Neural crest cell (in vitro differentiated cells): ENCODE measurements at regions not wholly inside any gene's neighbourhood (a gene's known extent, or its start where the extent isn't known, plus 50 kb on each side); places are given as distances from the start of the nearest gene placed in this dataset.

Experiments
- DNase-seq: peaks from one replicate; pipeline ENCODE4 v3.0.0; 2021; ENCODE audit warnings: low read depth, mixed read lengths, low spot score
- H3K27ac Mint-ChIP-seq: one replicate; pipeline ENCODE4 v1.8.0; 2021; ENCODE audit warnings: mild to moderate bottlenecking, mixed read lengths; ENCODE audit not compliant: unreplicated experiment
- H3K27me3 Mint-ChIP-seq: 2 replicates; pipeline ENCODE4 v1.8.0; 2021; ENCODE audit warnings: low read depth, mild to moderate bottlenecking, mixed read lengths
- H3K36me3 Mint-ChIP-seq: 2 replicates; pipeline ENCODE4 v1.8.0; 2021; ENCODE audit warnings: low read depth, mild to moderate bottlenecking, mixed read lengths
- H3K4me1 Mint-ChIP-seq: 2 replicates; pipeline ENCODE4 v1.8.0; 2021; ENCODE audit warnings: mixed read lengths
- H3K4me3 Mint-ChIP-seq: one replicate; pipeline ENCODE4 v1.8.0; 2021; ENCODE audit warnings: mild to moderate bottlenecking, mixed read lengths
- H3K9me3 Mint-ChIP-seq: 2 replicates; pipeline ENCODE4 v1.8.0; 2021; ENCODE audit warnings: mixed read lengths
- TF ChIP-seq, protein P1 (sequence below): fragments of 200-600 bp; sonication (generic); conservative IDR thresholded peaks from 2 replicates; pipeline ENCODE4 v1.5.0; 2021; ENCODE audit warnings: antibody characterized with exemption, mild to moderate bottlenecking

DNA sequence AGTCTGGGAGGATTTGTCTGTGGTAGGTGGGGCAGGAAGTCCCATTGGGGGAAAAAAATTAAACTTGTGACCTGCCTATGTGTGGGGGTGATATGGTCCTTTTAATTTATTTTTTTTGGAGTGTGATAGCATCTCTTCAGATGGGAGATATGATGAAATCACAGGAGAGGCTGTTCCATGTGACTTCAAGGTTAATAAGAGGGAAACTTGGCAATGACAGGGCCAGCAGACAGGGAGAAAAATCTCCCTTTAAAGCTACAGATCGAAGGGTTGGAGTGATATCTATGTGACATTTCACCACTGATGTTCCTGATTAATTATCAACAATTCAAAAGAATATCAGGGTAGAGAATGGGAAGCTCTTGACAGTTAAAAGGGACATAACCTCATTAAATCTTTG, 886.9 kb downstream of the TUSC7 start:
- H3K27me3 Mint-ChIP-seq: no peaks in the 10 kb centered on the region
- peaks cover 13% of the 10 kb centered on the region for H3K4me1 Mint-ChIP-seq
- TF ChIP-seq, protein P1, sequence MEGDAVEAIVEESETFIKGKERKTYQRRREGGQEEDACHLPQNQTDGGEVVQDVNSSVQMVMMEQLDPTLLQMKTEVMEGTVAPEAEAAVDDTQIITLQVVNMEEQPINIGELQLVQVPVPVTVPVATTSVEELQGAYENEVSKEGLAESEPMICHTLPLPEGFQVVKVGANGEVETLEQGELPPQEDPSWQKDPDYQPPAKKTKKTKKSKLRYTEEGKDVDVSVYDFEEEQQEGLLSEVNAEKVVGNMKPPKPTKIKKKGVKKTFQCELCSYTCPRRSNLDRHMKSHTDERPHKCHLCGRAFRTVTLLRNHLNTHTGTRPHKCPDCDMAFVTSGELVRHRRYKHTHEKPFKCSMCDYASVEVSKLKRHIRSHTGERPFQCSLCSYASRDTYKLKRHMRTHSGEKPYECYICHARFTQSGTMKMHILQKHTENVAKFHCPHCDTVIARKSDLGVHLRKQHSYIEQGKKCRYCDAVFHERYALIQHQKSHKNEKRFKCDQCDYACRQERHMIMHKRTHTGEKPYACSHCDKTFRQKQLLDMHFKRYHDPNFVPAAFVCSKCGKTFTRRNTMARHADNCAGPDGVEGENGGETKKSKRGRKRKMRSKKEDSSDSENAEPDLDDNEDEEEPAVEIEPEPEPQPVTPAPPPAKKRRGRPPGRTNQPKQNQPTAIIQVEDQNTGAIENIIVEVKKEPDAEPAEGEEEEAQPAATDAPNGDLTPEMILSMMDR: no peak
- no peak overlapping the region for H3K4me3 Mint-ChIP-seq
- H3K27ac Mint-ChIP-seq: no peak overlapping the region
- no peaks in the 10 kb centered on the region for H3K9me3 Mint-ChIP-seq
- no peaks in the 10 kb centered on the region for H3K36me3 Mint-ChIP-seq
- DNase-seq: no peak

DNA sequence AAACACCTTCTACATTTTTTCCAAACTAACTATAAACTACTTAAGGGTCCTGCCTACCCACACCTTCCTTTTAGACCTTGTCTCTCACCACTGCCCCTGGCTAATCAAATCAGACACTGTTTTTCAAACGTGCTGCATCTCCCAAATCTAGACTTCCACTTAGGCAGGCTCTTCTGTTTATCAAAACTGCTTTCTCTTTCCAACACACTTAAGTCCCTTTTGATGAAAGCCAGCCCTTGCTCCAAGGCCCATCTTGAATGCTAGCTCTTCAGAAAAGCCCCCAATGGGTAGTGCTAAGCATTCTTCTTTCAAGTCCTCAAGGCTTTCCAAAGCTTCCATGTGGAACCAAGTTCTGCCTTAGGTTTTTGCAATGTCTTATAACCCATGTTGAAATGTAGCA, 888.3 kb downstream of the TUSC7 start:
- peaks cover 18% of the 10 kb centered on the region for H3K4me1 Mint-ChIP-seq
- H3K4me3 Mint-ChIP-seq: no peak overlapping the region
- H3K27me3 Mint-ChIP-seq: no peaks in the 10 kb centered on the region
- no peak for DNase-seq
- no peaks in the 10 kb centered on the region for H3K9me3 Mint-ChIP-seq
- H3K36me3 Mint-ChIP-seq: no peaks in the 10 kb centered on the region
- TF ChIP-seq, protein P1: no peak
- no peak overlapping the region for H3K27ac Mint-ChIP-seq

DNA sequence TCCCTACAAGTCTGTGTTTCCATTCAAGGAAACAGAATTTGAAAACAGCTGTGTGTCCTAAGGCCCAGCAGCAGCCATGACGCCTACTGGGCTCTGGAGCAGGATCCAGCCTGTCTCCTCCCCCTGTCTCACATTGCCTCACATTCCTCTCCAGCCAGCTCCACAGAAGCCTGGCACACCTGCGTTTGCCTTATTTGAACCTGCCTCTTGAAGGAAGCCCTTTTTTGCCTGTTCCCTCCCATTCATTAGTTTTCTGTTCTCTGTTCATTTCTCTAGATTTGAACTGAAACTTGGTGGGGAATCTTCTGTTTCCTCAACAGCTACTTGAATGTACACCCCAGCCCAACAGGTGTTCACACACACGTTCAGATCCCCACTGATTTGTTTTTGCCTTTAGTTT, 890.5 kb downstream of the TUSC7 start:
- H3K9me3 Mint-ChIP-seq: no peaks in the 10 kb centered on the region
- no peaks in the 10 kb centered on the region for H3K27me3 Mint-ChIP-seq
- TF ChIP-seq, protein P1: no peak
- DNase-seq: no peak
- H3K36me3 Mint-ChIP-seq: no peaks in the 10 kb centered on the region
- peaks cover 20% of the 10 kb centered on the region for H3K4me1 Mint-ChIP-seq
- no peak overlapping the region for H3K27ac Mint-ChIP-seq
- no peak overlapping the region for H3K4me3 Mint-ChIP-seq

DNA sequence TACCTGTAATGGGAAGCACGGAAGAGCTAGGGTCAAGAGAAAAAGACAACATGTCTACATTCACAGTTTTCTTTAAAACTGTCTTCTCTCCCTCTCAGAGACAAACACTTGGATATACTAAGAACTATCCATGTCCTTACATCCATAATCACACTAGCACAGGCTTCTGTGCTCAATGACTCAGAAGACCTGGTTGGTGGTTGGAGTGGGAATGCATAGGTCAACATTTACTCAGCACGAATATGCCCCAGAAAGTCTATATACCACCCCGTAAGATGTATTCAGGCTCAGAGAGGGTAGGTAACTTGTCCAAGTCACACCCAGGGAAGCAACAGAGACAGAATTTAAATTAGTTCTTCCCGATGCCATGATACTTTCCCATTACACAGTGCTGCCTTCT, 891.1 kb downstream of the TUSC7 start:
- no peak overlapping the region for H3K27ac Mint-ChIP-seq
- H3K4me3 Mint-ChIP-seq: no peak overlapping the region
- no peaks in the 10 kb centered on the region for H3K36me3 Mint-ChIP-seq
- no peak for DNase-seq
- TF ChIP-seq, protein P1: no peak
- H3K4me1 Mint-ChIP-seq: peaks cover 16% of the 10 kb centered on the region
- H3K27me3 Mint-ChIP-seq: no peaks in the 10 kb centered on the region
- no peaks in the 10 kb centered on the region for H3K9me3 Mint-ChIP-seq

DNA sequence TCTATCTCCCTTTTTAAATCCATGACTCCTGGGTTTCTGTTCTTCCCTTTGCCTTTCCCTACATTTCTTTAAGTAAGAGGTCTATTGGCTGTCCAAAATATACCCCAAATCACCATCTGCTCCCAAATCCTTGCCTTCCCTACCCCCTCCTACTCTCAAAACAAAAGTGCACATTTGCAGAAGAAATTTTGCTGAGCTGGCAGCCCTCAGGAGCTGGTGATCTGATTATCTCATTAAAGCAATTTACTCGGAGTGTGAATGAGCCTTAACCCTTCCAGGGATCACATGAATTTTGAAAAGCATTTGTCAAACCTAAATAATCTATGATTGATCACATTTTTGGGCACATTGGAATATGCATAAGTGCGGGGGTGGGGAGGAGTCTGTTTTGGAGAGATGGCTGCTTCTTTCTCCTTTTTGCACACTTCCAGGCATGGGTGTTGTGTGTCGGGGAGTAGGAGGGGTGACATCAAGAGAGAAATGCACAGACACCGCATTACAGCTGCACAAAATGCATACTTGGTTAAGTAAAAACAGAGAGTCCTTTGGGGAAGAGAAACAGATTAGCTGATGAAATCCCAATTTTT, 892.6 kb downstream of the TUSC7 start:
- Mint-ChIP-seq H3K4me3 (no peak overlapping the region), H3K27me3 (no peaks in the 10 kb centered on the region), H3K9me3 (no peaks in the 10 kb centered on the region), H3K4me1 (peaks cover 14% of the 10 kb centered on the region), H3K36me3 (no peaks in the 10 kb centered on the region), H3K27ac (no peak overlapping the region)
- DNase-seq: no peak
- TF ChIP-seq, protein P1: no peak

DNA sequence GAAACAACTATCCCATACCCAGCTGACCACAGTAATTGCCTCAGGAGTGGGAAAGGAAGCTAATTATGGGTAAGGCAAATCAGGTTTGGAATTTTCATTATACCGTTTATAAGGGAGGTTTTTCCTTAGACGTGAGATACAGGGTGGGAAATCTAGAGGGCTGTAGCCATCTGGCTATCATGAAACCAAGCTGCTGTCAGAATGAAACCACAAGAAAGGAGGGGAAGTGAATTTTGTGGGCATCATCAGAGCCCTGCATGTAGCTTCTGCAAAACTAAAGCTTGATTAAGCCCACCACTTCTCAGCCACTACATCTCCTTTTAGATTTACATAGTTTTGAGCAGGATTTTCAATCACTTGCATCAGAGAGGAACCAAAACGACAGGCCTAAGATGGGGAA, 893.5 kb downstream of the TUSC7 start:
- TF ChIP-seq, protein P1: no peak
- H3K27ac Mint-ChIP-seq: no peak overlapping the region
- H3K4me1 Mint-ChIP-seq: peaks cover 14% of the 10 kb centered on the region
- no peak overlapping the region for H3K4me3 Mint-ChIP-seq
- no peaks in the 10 kb centered on the region for H3K27me3 Mint-ChIP-seq
- H3K36me3 Mint-ChIP-seq: no peaks in the 10 kb centered on the region
- H3K9me3 Mint-ChIP-seq: no peaks in the 10 kb centered on the region
- no peak for DNase-seq
